SU-DHL-6 (cell line): ENCODE measurements at regions not wholly inside any gene's neighbourhood (a gene's known extent, or its start where the extent isn't known, plus 50 kb on each side); places are given as distances from the start of the nearest gene placed in this dataset.

Source experiments
- CTCF ChIP-seq: fragments of 200-600 bp; sonication (generic); IDR thresholded peaks from one replicate; pipeline ENCODE4 v1.5.1; 2017; ENCODE audit warnings: antibody characterized with exemption, mild to moderate bottlenecking, low read length, moderate library complexity; ENCODE audit not compliant: insufficient read depth, poor library complexity, severe bottlenecking
- EZH2phosphoT487 ChIP-seq: fragments of 200-600 bp; sonication (generic), shearing (Covaris generic); conservative IDR thresholded peaks from 2 replicates; pipeline ENCODE4 v1.6.1; 2018; ENCODE audit warnings: mild to moderate bottlenecking, antibody characterized with exemption, low read length, moderate library complexity, mixed read lengths

GRCh38 chr12:78375461-78375860, 489.1 kb upstream of the SYT1 start:
- TF ChIP-seq CTCF = no peak
- no peak for TF ChIP-seq EZH2phosphoT487
